Activated B cell treated with CpG ODN at 0.5 μM for 24 hours (primary cell): ENCODE measurements at regions not wholly inside any gene's neighbourhood (a gene's known extent, or its start where the extent isn't known, plus 50 kb on each side); places are given as distances from the start of the nearest gene placed in this dataset.

Source experiments
- ATAC-seq: fragments of 200-7000 bp; cut with Tn5 transposase; one replicate; pipeline ENCODE4 v1.10.0; 2021; ENCODE audit warnings: low read depth, mild to moderate bottlenecking, moderate library complexity
- CTCF ChIA-PET: fragments of 350-600 bp; sonication (Branson Sonifier 250); formaldehyde crosslinking; loops from one replicate; lab custom pipeline; 2021; ENCODE audit warnings: antibody characterized with exemption; lab: Charles Lee
- POLR2A ChIA-PET: fragments of 350-600 bp; sonication (Branson Sonifier 250); formaldehyde crosslinking; loops from one replicate; lab custom pipeline; 2021; ENCODE audit warnings: antibody characterized with exemption; lab: Charles Lee
- DNase-seq: peaks from one replicate; pipeline ENCODE4 v3.0.0; 2022
- H3K27ac Mint-ChIP-seq: one replicate; pipeline ENCODE4 v1.8.0; 2020; ENCODE audit warnings: mixed read lengths
- H3K27me3 Mint-ChIP-seq: one replicate; pipeline ENCODE4 v1.8.0; 2021; ENCODE audit warnings: mixed read lengths
- H3K36me3 Mint-ChIP-seq: one replicate; pipeline ENCODE4 v1.8.0; 2021; ENCODE audit warnings: low read depth, mixed read lengths
- H3K4me1 Mint-ChIP-seq: one replicate; pipeline ENCODE4 v1.8.0; 2021; ENCODE audit warnings: mixed read lengths
- H3K4me3 Mint-ChIP-seq: one replicate; pipeline ENCODE4 v1.8.0; 2020; ENCODE audit warnings: mild to moderate bottlenecking, mixed read lengths
- H3K9me3 Mint-ChIP-seq: one replicate; pipeline ENCODE4 v1.8.0; 2020; ENCODE audit warnings: mixed read lengths
- CTCF ChIP-seq: fragments of 200-600 bp; IDR thresholded peaks from one replicate; pipeline ENCODE4 v1.8.0; 2022; ENCODE audit warnings: antibody characterized with exemption, mild to moderate bottlenecking
- intact Hi-C: fragments of 100-400 bp; cut with micrococcal nuclease; formaldehyde crosslinking; loops from one replicate; pipeline ENCODE4 v1.15.1; 2024

GRCh38 chr6:9257215-9257614, 821.9 kb upstream of the SLC35B3 start:
- no peak overlapping the region for H3K27ac Mint-ChIP-seq
- H3K36me3 Mint-ChIP-seq: no peaks in the 10 kb centered on the region
- ATAC-seq (no peak), DNase-seq (no peak)
- ChIA-PET CTCF (no interaction called here), POLR2A (no interaction called here)
- H3K4me1 Mint-ChIP-seq: no peaks in the 10 kb centered on the region
- no peaks in the 10 kb centered on the region for H3K27me3 Mint-ChIP-seq
- intact Hi-C loops: no loop called here
- no peak overlapping the region for H3K4me3 Mint-ChIP-seq
- H3K9me3 Mint-ChIP-seq: peaks cover 12% of the 10 kb centered on the region
- TF ChIP-seq CTCF: no peak

DNA sequence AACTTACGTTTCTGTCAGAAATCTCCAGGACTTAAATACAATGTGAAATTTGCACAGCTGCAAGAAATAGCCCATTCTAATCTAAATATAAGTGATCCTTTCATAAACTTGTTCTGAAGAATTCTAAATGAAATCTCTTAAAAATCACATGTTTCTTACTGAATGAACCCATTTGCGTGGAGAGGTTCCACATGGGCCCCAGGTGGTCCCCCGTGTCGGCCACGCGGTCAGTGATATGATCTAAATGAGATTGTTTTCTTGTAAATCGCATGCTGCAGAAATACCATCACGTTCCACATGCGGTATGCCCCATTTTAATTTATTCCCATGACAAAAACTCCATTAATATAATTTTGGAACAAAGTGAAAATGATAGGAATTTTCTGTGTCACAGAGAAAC, 818.9 kb upstream of the SLC35B3 start:
- H3K9me3 Mint-ChIP-seq: no peaks in the 10 kb centered on the region
- intact Hi-C loops: no loop called here
- no peak overlapping the region for H3K4me3 Mint-ChIP-seq
- ATAC-seq (no peak), DNase-seq (no peak)
- no peaks in the 10 kb centered on the region for H3K4me1 Mint-ChIP-seq
- H3K36me3 Mint-ChIP-seq: no peaks in the 10 kb centered on the region
- H3K27ac Mint-ChIP-seq: no peak overlapping the region
- CTCF ChIA-PET: no interaction called here
- POLR2A ChIA-PET: no interaction called here
- no peak for TF ChIP-seq CTCF
- no peaks in the 10 kb centered on the region for H3K27me3 Mint-ChIP-seq

DNA sequence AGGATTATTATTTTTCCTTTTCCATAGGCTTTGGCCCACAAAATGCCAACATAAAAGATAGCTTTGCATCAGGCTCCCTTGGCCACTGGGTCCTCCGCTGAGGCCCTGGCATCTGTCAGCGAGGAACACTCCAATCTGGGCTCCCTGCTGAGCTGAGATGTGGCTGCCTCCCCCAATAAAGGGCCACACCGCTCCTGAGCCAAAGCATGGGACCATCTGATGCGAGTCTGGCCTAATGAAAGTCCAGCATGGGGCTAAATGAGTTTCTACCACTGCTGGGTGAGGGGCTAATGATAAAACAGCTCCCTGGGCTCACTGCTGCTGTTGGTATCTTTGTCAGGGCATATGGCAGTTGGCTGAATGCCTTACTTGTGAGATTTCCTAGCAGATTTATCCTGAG, 817.5 kb upstream of the SLC35B3 start:
- no peak overlapping the region for H3K27ac Mint-ChIP-seq
- no peak overlapping the region for H3K4me3 Mint-ChIP-seq
- ChIA-PET POLR2A (no interaction called here), CTCF (no interaction called here)
- TF ChIP-seq CTCF: no peak
- ATAC-seq (no peak), DNase-seq (no peak)
- H3K27me3 Mint-ChIP-seq: no peaks in the 10 kb centered on the region
- H3K36me3 Mint-ChIP-seq: no peaks in the 10 kb centered on the region
- intact Hi-C loops: no loop called here
- no peaks in the 10 kb centered on the region for H3K4me1 Mint-ChIP-seq
- H3K9me3 Mint-ChIP-seq: no peaks in the 10 kb centered on the region

GRCh38 chr6:9250852-9251251, 815.5 kb upstream of the SLC35B3 start:
- ATAC-seq (no peak), DNase-seq (no peak)
- Mint-ChIP-seq H3K36me3 (no peaks in the 10 kb centered on the region), H3K27me3 (no peaks in the 10 kb centered on the region), H3K27ac (no peak overlapping the region), H3K9me3 (no peaks in the 10 kb centered on the region), H3K4me1 (no peaks in the 10 kb centered on the region), H3K4me3 (no peak overlapping the region)
- TF ChIP-seq CTCF: no peak
- CTCF ChIA-PET: no interaction called here
- intact Hi-C loops: no loop called here
- POLR2A ChIA-PET: no interaction called here

DNA sequence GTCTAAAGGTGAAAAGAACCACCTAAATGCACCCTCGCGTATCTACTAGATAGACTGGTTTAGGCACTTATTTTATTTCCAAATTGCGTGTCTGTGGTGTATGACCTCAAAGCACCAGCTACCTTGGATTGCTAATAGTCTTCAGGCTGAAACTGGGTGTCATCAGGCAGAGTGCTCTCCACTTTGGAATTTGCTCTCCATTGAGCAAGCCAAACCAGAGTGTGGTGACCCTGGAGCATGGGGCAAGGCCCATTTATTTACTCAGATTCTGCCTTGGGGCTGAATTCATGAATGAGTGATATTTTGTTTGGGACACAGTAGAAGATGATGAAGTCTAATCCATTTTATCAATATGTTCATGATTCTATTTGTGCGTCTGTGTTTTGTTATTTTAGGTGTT, 812.8 kb upstream of the SLC35B3 start:
- intact Hi-C loops: no loop called here
- ChIA-PET POLR2A (no interaction called here), CTCF (no interaction called here)
- DNase-seq (no peak), ATAC-seq (no peak)
- Mint-ChIP-seq H3K27me3 (no peaks in the 10 kb centered on the region), H3K36me3 (no peaks in the 10 kb centered on the region), H3K9me3 (no peaks in the 10 kb centered on the region), H3K27ac (no peak overlapping the region), H3K4me3 (no peak overlapping the region), H3K4me1 (no peaks in the 10 kb centered on the region)
- TF ChIP-seq CTCF: no peak
